GM23338 (cell line): ENCODE measurements at regions not wholly inside any gene's neighbourhood (a gene's known extent, or its start where the extent isn't known, plus 50 kb on each side); places are given as distances from the start of the nearest gene placed in this dataset.
"Not testable (repeated sequence)": the region's sequence is repeated elsewhere in the genome, so short reads cannot be mapped to it uniquely, and the experiment has no call there.

Source experiments
- ATAC-seq: fragments of 200-7000 bp; cut with Tn5 transposase; 3 replicates; pipeline ENCODE4 v1.9.1; 2020
- DNase-seq: peaks from one replicate; pipeline ENCODE4 v3.0.0-alpha.2; 2015; ENCODE audit warnings: low spot score
- H2AFZ ChIP-seq: fragments of 200-600 bp; sonication (generic); 2 replicates; pipeline ENCODE4 v1.8.0; 2016; ENCODE audit warnings: antibody characterized with exemption, mild to moderate bottlenecking, moderate library complexity
- H3F3A ChIP-seq: fragments of 200-600 bp; sonication (generic); replicated peaks from 2 replicates; pipeline ENCODE4 v1.8.0; 2017; ENCODE audit warnings: antibody characterized with exemption, mixed run types, low read depth
- H3K27ac ChIP-seq: fragments of 200-600 bp; sonication (generic); 2 replicates; pipeline ENCODE4 v1.6.1; 2016; ENCODE audit warnings: low read depth
- H3K27me3 ChIP-seq: fragments of 200-600 bp; sonication (generic); 2 replicates; pipeline ENCODE4 v1.8.0; 2016; ENCODE audit warnings: mild to moderate bottlenecking, mixed run types, moderate library complexity; ENCODE audit not compliant: insufficient read depth
- H3K36me3 ChIP-seq: fragments of 200-600 bp; sonication (generic); 2 replicates; pipeline ENCODE4 v1.8.0; 2016; ENCODE audit warnings: mild to moderate bottlenecking; ENCODE audit not compliant: insufficient read depth
- H3K4me1 ChIP-seq: fragments of 200-600 bp; sonication (generic); 2 replicates; pipeline ENCODE4 v1.8.0; 2016; ENCODE audit warnings: mild to moderate bottlenecking, moderate library complexity; ENCODE audit not compliant: insufficient read depth
- H3K4me2 ChIP-seq: fragments of 200-600 bp; sonication (generic); 2 replicates; pipeline ENCODE4 v1.7.1; 2017; ENCODE audit warnings: mixed run types
- H3K4me3 ChIP-seq: fragments of 200-600 bp; sonication (generic); 2 replicates; pipeline ENCODE4 v1.6.1; 2016; ENCODE audit warnings: mixed run types
- H3K79me2 ChIP-seq: fragments of 200-600 bp; sonication (generic); replicated peaks from 2 replicates; pipeline ENCODE4 v1.8.0; 2017; ENCODE audit warnings: mild to moderate bottlenecking; ENCODE audit not compliant: insufficient read depth
- H3K9me2 ChIP-seq: fragments of 200-600 bp; sonication (generic); 2 replicates; pipeline ENCODE4 v1.8.0; 2017; ENCODE audit not compliant: insufficient read depth
- H4K20me1 ChIP-seq: fragments of 200-600 bp; sonication (generic); replicated peaks from 2 replicates; pipeline ENCODE4 v1.8.0; 2017; ENCODE audit warnings: mild to moderate bottlenecking; ENCODE audit not compliant: insufficient read depth
- H3K27ac Mint-ChIP-seq: 2 replicates; pipeline ENCODE4 v1.8.0; 2020; ENCODE audit warnings: inconsistent platforms, mild to moderate bottlenecking, moderate library complexity, mixed read lengths
- H3K27me3 Mint-ChIP-seq: 3 replicates; pipeline ENCODE4 v1.8.0; 2022; ENCODE audit warnings: low read depth, mild to moderate bottlenecking, moderate library complexity, mixed read lengths, inconsistent platforms; ENCODE audit not compliant: insufficient read depth, poor library complexity
- H3K36me3 Mint-ChIP-seq: 3 replicates; pipeline ENCODE4 v1.8.0; 2021; ENCODE audit warnings: low read depth, mild to moderate bottlenecking, inconsistent platforms, moderate library complexity, mixed read lengths
- H3K4me1 Mint-ChIP-seq: 3 replicates; pipeline ENCODE4 v1.8.0; 2020; ENCODE audit warnings: mild to moderate bottlenecking, inconsistent platforms, mixed read lengths
- H3K4me3 Mint-ChIP-seq: 3 replicates; pipeline ENCODE4 v1.8.0; 2021; ENCODE audit warnings: moderate library complexity, mild to moderate bottlenecking, inconsistent platforms, mixed read lengths
- H3K9me3 Mint-ChIP-seq: 3 replicates; pipeline ENCODE4 v1.8.0; 2020; ENCODE audit warnings: moderate library complexity, mild to moderate bottlenecking, inconsistent platforms, mixed read lengths
- CREB1 ChIP-seq: fragments of 250-450 bp; sonication (Bioruptor Pico); IDR thresholded peaks from 2 replicates; pipeline ENCODE4 v1.5.0; 2020; ENCODE audit warnings: low read depth, mild to moderate bottlenecking, moderate library complexity
- CTCF ChIP-seq, 2 experiments: fragments of 200-600 bp in 1 of 2; sonication (generic) in 1 of 2; conservative IDR thresholded peaks; 2 replicates each; pipeline versions ENCODE4 v1.5.1 to v1.6.1; 2016 to 2017; ENCODE audit warnings: antibody characterized with exemption in 2 of 2, low read depth in 2 of 2, mild to moderate bottlenecking in 2 of 2, moderate library complexity in 1 of 2
- EZH2 ChIP-seq: fragments of 200-600 bp; sonication (generic); IDR thresholded peaks from one replicate; pipeline ENCODE4 v1.8.0; 2017; ENCODE audit warnings: antibody characterized with exemption, mild to moderate bottlenecking, low read depth; ENCODE audit not compliant: unreplicated experiment
- EZH2phosphoT487 ChIP-seq: fragments of 200-600 bp; sonication (generic); IDR thresholded peaks from one replicate; pipeline ENCODE4 v1.8.1; 2018; ENCODE audit warnings: antibody characterized with exemption; ENCODE audit not compliant: unreplicated experiment
- NANOG ChIP-seq: IDR thresholded peaks from 2 replicates; pipeline ENCODE4 v1.6.1; 2016; ENCODE audit warnings: antibody characterized with exemption, borderline replicate concordance
- STAT1 ChIP-seq: IDR thresholded peaks from one replicate; pipeline ENCODE4 v1.6.1; 2016; ENCODE audit warnings: antibody characterized with exemption; ENCODE audit not compliant: unreplicated experiment
- ZNF114 ChIP-seq: fragments of 250-450 bp; sonication (Bioruptor Pico); IDR thresholded peaks from 2 replicates; pipeline ENCODE4 v1.5.0; 2020; ENCODE audit warnings: mild to moderate bottlenecking, moderate library complexity
- ZNF462 ChIP-seq: fragments of 250-450 bp; sonication (Bioruptor Pico); IDR thresholded peaks from 2 replicates; pipeline ENCODE4 v1.5.0; 2020; ENCODE audit warnings: mild to moderate bottlenecking, moderate library complexity

GRCh38 chr7:73960548-73960947 lies 67.4 kb upstream of the ELN start:
- H3K9me3 Mint-ChIP-seq, result peaks cover 17% of the 10 kb centered on the region
- no peak overlapping the region for H3K4me3 Mint-ChIP-seq
- ATAC-seq (no peak), DNase-seq (no peak)
- H3K4me2 ChIP-seq, result no peak overlapping the region
- no peak overlapping the region for H3K27ac ChIP-seq
- no peaks in the 10 kb centered on the region for H3F3A ChIP-seq
- H3K4me3 ChIP-seq, result no peak overlapping the region
- H3K79me2 ChIP-seq, result no peaks in the 10 kb centered on the region
- H3K27me3 Mint-ChIP-seq, result peaks cover 4% of the 10 kb centered on the region
- no peaks in the 10 kb centered on the region for H3K4me1 Mint-ChIP-seq
- H3K36me3 ChIP-seq, result no peaks in the 10 kb centered on the region
- peaks cover 9% of the 10 kb centered on the region; the same call in 1 of the 3 replicates for H3K36me3 Mint-ChIP-seq
- H3K27ac Mint-ChIP-seq, result no peak overlapping the region
- no peaks in the 10 kb centered on the region for H3K9me2 ChIP-seq
- no peaks in the 10 kb centered on the region for H4K20me1 ChIP-seq
- H2AFZ ChIP-seq, result no peak overlapping the region; the same call in 1 of the 2 replicates
- no peaks in the 10 kb centered on the region for H3K4me1 ChIP-seq
- TF ChIP-seq EZH2phosphoT487 (no peak), ZNF114 (CRISPR knock-in tag) (no peak), CREB1 (no peak), CTCF (conservative IDR thresholded peaks at IDR 0.05; ENCODE audit: low read depth in 2 of 2) (no peak), EZH2 (no peak), NANOG (no peak), STAT1 (no peak), ZNF462 (CRISPR knock-in tag) (no peak)
- H3K27me3 ChIP-seq, result no peaks in the 10 kb centered on the region

- not testable (repeated sequence) for H3K4me3 Mint-ChIP-seq, ATAC-seq, H3K4me1 Mint-ChIP-seq, H3K4me3 ChIP-seq, H4K20me1 ChIP-seq, H3K27ac Mint-ChIP-seq, H3K9me2 ChIP-seq, DNase-seq, H2AFZ ChIP-seq, H3K36me3 Mint-ChIP-seq, H3K79me2 ChIP-seq, H3K27ac ChIP-seq, H3K4me1 ChIP-seq, H3K4me2 ChIP-seq, H3K36me3 ChIP-seq, H3K27me3 ChIP-seq, H3K27me3 Mint-ChIP-seq, H3F3A ChIP-seq
- peaks cover 20% of the 10 kb centered on the region for H3K9me3 Mint-ChIP-seq
Measured at GRCh38 chr7:73961991-73962390, 66.0 kb upstream of the ELN start.
